Panc1 (cell line): ENCODE measurements at regions not wholly inside any gene's neighbourhood (a gene's known extent, or its start where the extent isn't known, plus 50 kb on each side); places are given as distances from the start of the nearest gene placed in this dataset.

Source experiments
- ATAC-seq: fragments of 200-7000 bp; cut with Tn5 transposase; 2 replicates; pipeline ENCODE4 v1.9.1; 2020; ENCODE audit warnings: mild to moderate bottlenecking, moderate library complexity
- BruUV-seq: library from RNA; stranded (reverse); fragments of 400-500 nt; replicated peaks from 2 replicates; lab custom pipeline; 2021; lab: Mats Ljungman, UMichigan
- CTCF ChIA-PET: fragments of 300-600 bp; sonication (Branson Sonifier 250); formaldehyde crosslinking; loops from one replicate; lab custom pipeline; 2022; ENCODE audit warnings: antibody characterized with exemption; lab: Charles Lee
- POLR2A ChIA-PET: fragments of 300-600 bp; sonication (Branson Sonifier 250); formaldehyde crosslinking; loops from one replicate; lab custom pipeline; 2022; ENCODE audit warnings: antibody characterized with exemption; lab: Charles Lee
- DNase-seq: peaks from one replicate; pipeline ENCODE4 v3.0.0-alpha.2; 2010; ENCODE audit warnings: low read depth, low spot score
- H3K27ac ChIP-seq: 2 replicates; pipeline ENCODE4 v1.5.1; 2011; ENCODE audit warnings: mild to moderate bottlenecking, low read length, inconsistent platforms
- H3K27me3 ChIP-seq: fragments of 200-500 bp; sonication (Bioruptor generic); 2 replicates; pipeline ENCODE4 v1.6.0; 2014; ENCODE audit warnings: low read length, inconsistent platforms; ENCODE audit not compliant: control insufficient read depth, insufficient read depth
- H3K36me3 ChIP-seq: fragments of 200-500 bp; sonication (Bioruptor generic); 2 replicates; pipeline ENCODE4 v1.5.1; 2014; ENCODE audit warnings: inconsistent platforms, mild to moderate bottlenecking, low read length, moderate library complexity; ENCODE audit not compliant: control insufficient read depth, insufficient read depth
- H3K4me1 ChIP-seq: 2 replicates; pipeline ENCODE4 v1.5.1; 2011; ENCODE audit warnings: inconsistent platforms, mild to moderate bottlenecking, low read length, moderate library complexity; ENCODE audit not compliant: control insufficient read depth, insufficient read depth
- H3K4me3 ChIP-seq, 2 experiments: 2 replicates each; pipeline ENCODE4 v1.5.1; 2011 to 2012; ENCODE audit warnings: low read depth in 2 of 2, low read length in 2 of 2, mild to moderate bottlenecking in 2 of 2, inconsistent platforms in 1 of 2, moderate library complexity in 1 of 2
- H3K9me3 ChIP-seq: fragments of 200-500 bp; sonication (Bioruptor generic); 2 replicates; pipeline ENCODE4 v1.5.1; 2014; ENCODE audit warnings: low read depth, mild to moderate bottlenecking, inconsistent platforms, low read length, moderate library complexity; ENCODE audit not compliant: control insufficient read depth, insufficient read depth
- CTCF ChIP-seq: fragments of 450-650 bp; IDR thresholded peaks from 2 replicates; pipeline ENCODE4 v1.5.1; 2017; ENCODE audit warnings: mild to moderate bottlenecking
- POLR2AphosphoS5 ChIP-seq: IDR thresholded peaks from 2 replicates; pipeline ENCODE4 v1.6.1; 2012; ENCODE audit warnings: mild to moderate bottlenecking, low read depth, low read length, moderate library complexity
- REST ChIP-seq, 2 experiments: IDR thresholded peaks; 2 replicates each; pipeline ENCODE4 v1.6.1; 2011 to 2012; ENCODE audit warnings: low read depth in 2 of 2, control low read depth in 1 of 2, low read length in 1 of 2, mild to moderate bottlenecking in 1 of 2, moderate library complexity in 1 of 2; ENCODE audit not compliant: insufficient read depth in 1 of 2
- SIN3A ChIP-seq: IDR thresholded peaks from 2 replicates; pipeline ENCODE4 v1.6.1; 2012; ENCODE audit warnings: low read depth, mild to moderate bottlenecking, low read length, moderate library complexity, borderline replicate concordance; ENCODE audit not compliant: insufficient read depth
- TCF7L2 ChIP-seq: IDR thresholded peaks from 2 replicates; pipeline ENCODE4 v1.6.1; 2011; ENCODE audit warnings: mild to moderate bottlenecking, low read depth, low read length, inconsistent platforms
- in situ Hi-C: cut with HindIII; loops from 2 replicates; pipeline ENCODE4 v1.10.0; 2016; ENCODE audit warnings: low sequenced_read_pairs, low pct_unique_long_range_greater_than_20kb
- intact Hi-C: fragments of 100-400 bp; cut with micrococcal nuclease; formaldehyde crosslinking; loops from one replicate; pipeline ENCODE4 v1.10.0; 2022; ENCODE audit not compliant: unreplicated experiment

- no peak for TF ChIP-seq POLR2AphosphoS5
- TF ChIP-seq SIN3A = no peak
- TF ChIP-seq TCF7L2 = no peak
- no peak for TF ChIP-seq CTCF
- TF ChIP-seq REST (IDR thresholded peaks at IDR 0.05; ENCODE audit: insufficient read depth in 1 of 2, low read depth in 2 of 2, low read length in 1 of 2) = no peak
- DNase-seq (no peak), ATAC-seq (no peak)
- ChIA-PET POLR2A (no interaction called here), CTCF (interaction anchor here (0.6 kb wide), 1 partner anchor 335 kb away, joined by 4 read pairs; no protein-coding TSS in a partner anchor)
- H3K4me1 ChIP-seq = no peaks in the 10 kb centered on the region
- BruUV-seq = no TSS peak
- intact Hi-C loops = loop anchor here (5.0 kb wide), 1 partner anchor 48 kb away; no protein-coding TSS in a partner anchor
- in situ Hi-C loops = no loop called here
- no peak overlapping the region for H3K4me3 ChIP-seq
- no peaks in the 10 kb centered on the region for H3K36me3 ChIP-seq
- no peaks in the 10 kb centered on the region; the same call in 1 of the 2 replicates for H3K27me3 ChIP-seq
- no peaks in the 10 kb centered on the region for H3K9me3 ChIP-seq
- no peak overlapping the region for H3K27ac ChIP-seq
These were observed 173.8 kb upstream of the RASSF8 start for GRCh38 chr12:25784669-25785068.

- no TSS peak for BruUV-seq
These were observed 173.3 kb upstream of the RASSF8 start for GRCh38 chr12:25785134-25785533.

More at GRCh38 chr12:25785134-25785533, 173.3 kb upstream of the RASSF8 start:
- POLR2A ChIA-PET = no interaction called here
- TF ChIP-seq SIN3A (no peak), POLR2AphosphoS5 (no peak), REST (IDR thresholded peaks at IDR 0.05; ENCODE audit: insufficient read depth in 1 of 2, low read depth in 2 of 2, low read length in 1 of 2) (no peak), CTCF (no peak), TCF7L2 (no peak)
- Histone ChIP-seq H3K4me3 (no peak overlapping the region), H3K27me3 (no peaks in the 10 kb centered on the region; the same call in 1 of the 2 replicates), H3K36me3 (no peaks in the 10 kb centered on the region), H3K4me1 (no peaks in the 10 kb centered on the region), H3K9me3 (no peaks in the 10 kb centered on the region), H3K27ac (no peak overlapping the region)
- CTCF ChIA-PET = interaction anchor here (0.6 kb wide), 1 partner anchor 335 kb away, joined by 4 read pairs; no protein-coding TSS in a partner anchor
- intact Hi-C loops (no loop called here), in situ Hi-C loops (no loop called here)
- no peak for ATAC-seq
- DNase-seq = no peak
